ENCODE measurements at regions not wholly inside any gene's neighbourhood (a gene's known extent, or its start where the extent isn't known, plus 50 kb on each side); places are given as distances from the start of the nearest gene placed in this dataset.

- TF ChIP-seq, protein P1, sequence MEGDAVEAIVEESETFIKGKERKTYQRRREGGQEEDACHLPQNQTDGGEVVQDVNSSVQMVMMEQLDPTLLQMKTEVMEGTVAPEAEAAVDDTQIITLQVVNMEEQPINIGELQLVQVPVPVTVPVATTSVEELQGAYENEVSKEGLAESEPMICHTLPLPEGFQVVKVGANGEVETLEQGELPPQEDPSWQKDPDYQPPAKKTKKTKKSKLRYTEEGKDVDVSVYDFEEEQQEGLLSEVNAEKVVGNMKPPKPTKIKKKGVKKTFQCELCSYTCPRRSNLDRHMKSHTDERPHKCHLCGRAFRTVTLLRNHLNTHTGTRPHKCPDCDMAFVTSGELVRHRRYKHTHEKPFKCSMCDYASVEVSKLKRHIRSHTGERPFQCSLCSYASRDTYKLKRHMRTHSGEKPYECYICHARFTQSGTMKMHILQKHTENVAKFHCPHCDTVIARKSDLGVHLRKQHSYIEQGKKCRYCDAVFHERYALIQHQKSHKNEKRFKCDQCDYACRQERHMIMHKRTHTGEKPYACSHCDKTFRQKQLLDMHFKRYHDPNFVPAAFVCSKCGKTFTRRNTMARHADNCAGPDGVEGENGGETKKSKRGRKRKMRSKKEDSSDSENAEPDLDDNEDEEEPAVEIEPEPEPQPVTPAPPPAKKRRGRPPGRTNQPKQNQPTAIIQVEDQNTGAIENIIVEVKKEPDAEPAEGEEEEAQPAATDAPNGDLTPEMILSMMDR (IDR thresholded peaks at IDR 0.05; ENCODE audit: extremely low read depth, missing control alignments), result no peak
- peak; percentile 21 for DNase-seq (ENCODE audit: low spot score)
Measured at GRCh38 chr5:74201334-74202081, 439.0 kb downstream of the ENC1 start.

DNA sequence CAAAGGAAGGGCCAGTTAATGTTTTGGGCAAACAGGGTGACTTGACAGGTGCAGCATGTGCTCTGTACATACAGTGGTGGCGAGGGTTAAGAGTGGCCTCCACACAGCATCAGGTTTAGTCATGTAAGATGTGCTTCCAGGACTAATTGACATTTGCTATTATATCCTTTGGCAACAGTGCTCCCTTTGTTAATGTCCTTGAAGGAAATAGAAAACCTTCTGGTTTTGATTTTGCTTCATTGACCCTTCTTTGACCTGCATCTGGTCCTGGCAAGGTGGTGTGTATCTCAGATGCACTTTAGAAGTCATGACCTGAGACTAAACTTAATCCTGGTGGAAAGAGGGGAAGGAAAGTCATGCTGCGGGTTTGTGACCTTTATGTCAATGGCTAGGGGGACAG is 440.0 kb downstream of the ENC1 start:
- TF ChIP-seq, protein P1 (IDR thresholded peaks at IDR 0.05; ENCODE audit: extremely low read depth, missing control alignments), result no peak
- no peak for DNase-seq (ENCODE audit: low spot score)

GRCh38 chr5:74199436-74200210 is 440.9 kb downstream of the ENC1 start:
- DNase-seq (ENCODE audit: low spot score), result no peak
- TF ChIP-seq, protein P1 (IDR thresholded peaks at IDR 0.05; ENCODE audit: extremely low read depth, missing control alignments), result no peak

GRCh38 chr5:74199005-74199404 is 441.5 kb downstream of the ENC1 start:
- TF ChIP-seq, protein P1 (IDR thresholded peaks at IDR 0.05; ENCODE audit: extremely low read depth, missing control alignments), result no peak
- no peak for DNase-seq (ENCODE audit: low spot score)

DNA sequence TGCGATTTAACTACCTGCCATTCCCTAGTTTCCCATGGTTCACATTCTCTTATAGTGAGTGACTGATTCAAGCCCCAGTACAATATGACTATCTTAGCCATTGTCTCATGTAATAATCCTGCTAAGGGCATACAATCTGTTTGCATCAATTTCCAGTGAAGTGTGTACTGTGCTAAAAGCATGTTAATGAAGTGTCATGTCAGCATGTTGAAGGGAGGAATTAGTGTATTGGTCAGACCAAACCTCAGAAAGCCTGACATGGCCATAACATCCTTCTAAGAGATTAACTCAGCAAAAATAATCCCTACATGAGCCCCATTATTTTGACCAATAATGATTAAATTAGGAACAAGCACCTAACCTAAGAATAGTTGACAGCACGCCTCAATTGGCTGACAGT is 442.4 kb downstream of the ENC1 start:
- DNase-seq (ENCODE audit: low spot score), result no peak
- TF ChIP-seq, protein P1 (IDR thresholded peaks at IDR 0.05; ENCODE audit: extremely low read depth, missing control alignments), result no peak

GRCh38 chr5:74196233-74196632 is 444.3 kb downstream of the ENC1 start:
- TF ChIP-seq, protein P1 (IDR thresholded peaks at IDR 0.05; ENCODE audit: extremely low read depth, missing control alignments), result no peak
- peak; percentile 11 for DNase-seq (ENCODE audit: low spot score)

DNA sequence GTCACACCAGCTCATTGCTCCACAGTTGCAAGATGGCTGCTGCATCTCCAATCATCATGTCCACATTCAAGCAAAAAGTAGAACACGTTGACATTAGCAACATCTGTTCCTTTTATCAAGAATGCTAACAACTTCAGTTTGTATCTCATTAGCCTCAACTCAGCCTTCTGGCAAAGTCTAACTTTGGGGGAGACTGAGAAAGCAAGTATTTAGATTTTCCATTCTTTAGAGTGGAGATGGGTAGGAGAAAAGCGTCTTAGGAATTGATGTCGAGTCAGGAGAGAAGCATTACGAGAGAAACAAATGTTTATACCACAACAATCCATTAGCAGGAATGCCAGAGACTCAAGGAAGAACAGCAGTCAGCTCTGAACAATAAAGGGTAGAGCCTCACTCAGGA is 446.3 kb downstream of the ENC1 start:
- TF ChIP-seq, protein P1 (IDR thresholded peaks at IDR 0.05; ENCODE audit: extremely low read depth, missing control alignments), result no peak
- DNase-seq (ENCODE audit: low spot score), result no peak

Data from GM20000 (cell line).